ENCODE measurements at regions not wholly inside any gene's neighbourhood (a gene's known extent, or its start where the extent isn't known, plus 50 kb on each side); places are given as distances from the start of the nearest gene placed in this dataset.

DNA sequence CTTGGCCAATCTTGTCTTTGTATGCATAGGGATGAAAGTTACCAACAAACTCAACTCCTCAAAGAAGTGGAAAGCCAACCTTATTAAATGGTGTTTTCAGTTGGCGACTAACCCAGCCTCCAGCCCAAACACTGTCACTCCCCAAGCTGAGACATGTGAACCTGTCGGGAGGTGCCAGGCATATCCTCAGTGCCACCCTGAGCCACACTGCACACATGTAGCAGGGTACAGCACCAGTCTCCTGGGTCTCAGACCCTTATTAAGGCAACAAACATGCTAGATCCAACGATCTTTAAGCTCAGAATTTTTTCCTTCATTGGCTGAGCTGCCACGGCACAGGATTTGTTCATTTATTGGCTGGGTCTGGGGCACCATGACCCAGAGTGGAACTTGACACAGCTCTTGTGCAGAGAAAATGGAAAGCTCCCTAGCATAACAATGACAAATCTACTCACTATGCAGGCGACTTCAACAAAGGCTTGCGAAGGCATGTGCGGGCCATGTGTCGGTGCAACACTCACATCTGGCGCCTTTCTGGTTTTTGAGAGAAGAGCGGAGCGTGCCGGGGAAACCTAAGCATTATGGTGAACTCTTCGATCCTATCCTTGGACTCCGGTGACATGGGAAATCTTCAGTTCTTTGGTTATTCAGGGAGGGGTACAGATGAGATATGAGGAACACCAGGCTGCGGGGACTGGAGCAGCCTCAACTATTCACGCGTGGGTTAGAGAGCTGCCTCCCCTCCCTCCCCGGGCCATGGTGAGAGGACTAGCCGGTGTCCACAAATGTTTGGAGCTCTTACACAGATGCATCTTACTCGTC lies 190.1 kb downstream of the FAM43A start:
- H3K4me1 Mint-ChIP-seq (ENCODE audit: low read depth, unreplicated experiment): peaks cover 15% of the 10 kb centered on the region
- no peak overlapping the region for H3K27ac Mint-ChIP-seq (ENCODE audit: unreplicated experiment)
- no peak for TF ChIP-seq CTCF (IDR thresholded peaks at IDR 0.05; ENCODE audit: unreplicated experiment)
- H3K27me3 Mint-ChIP-seq (ENCODE audit: unreplicated experiment): peaks cover 56% of the 10 kb centered on the region
- no peaks in the 10 kb centered on the region for H3K9me3 Mint-ChIP-seq (ENCODE audit: low read depth, unreplicated experiment)
- CTCF ChIA-PET: interaction anchor here (1.2 kb wide), 1 partner anchor 40 kb away, joined by 3 read pairs; no protein-coding TSS in a partner anchor
- H3K4me3 Mint-ChIP-seq (ENCODE audit: low read depth, unreplicated experiment): no peak overlapping the region
- no peaks in the 10 kb centered on the region for H3K36me3 Mint-ChIP-seq (ENCODE audit: insufficient read depth, unreplicated experiment)
- BruUV-seq (replicated peaks): no TSS peak
- intact Hi-C loops (cut with micrococcal nuclease; ENCODE audit: unreplicated experiment): no loop called here
- DNase-seq: no peak

- H3K27me3 Mint-ChIP-seq (ENCODE audit: unreplicated experiment): peaks cover 60% of the 10 kb centered on the region
- H3K9me3 Mint-ChIP-seq (ENCODE audit: low read depth, unreplicated experiment): no peaks in the 10 kb centered on the region
- no peak overlapping the region for H3K27ac Mint-ChIP-seq (ENCODE audit: unreplicated experiment)
- TF ChIP-seq CTCF (IDR thresholded peaks at IDR 0.05; ENCODE audit: unreplicated experiment): no peak
- no peak for DNase-seq
- H3K4me3 Mint-ChIP-seq (ENCODE audit: low read depth, unreplicated experiment): no peak overlapping the region
- peaks cover 12% of the 10 kb centered on the region for H3K4me1 Mint-ChIP-seq (ENCODE audit: low read depth, unreplicated experiment)
- CTCF ChIA-PET: no interaction called here
- H3K36me3 Mint-ChIP-seq (ENCODE audit: insufficient read depth, unreplicated experiment): no peaks in the 10 kb centered on the region
- intact Hi-C loops (cut with micrococcal nuclease; ENCODE audit: unreplicated experiment): no loop called here
- BruUV-seq (replicated peaks): no TSS peak
Observed at GRCh38 chr3:194876403-194877095, 190.9 kb downstream of the FAM43A start.

GRCh38 chr3:194877291-194878119 lies 191.8 kb downstream of the FAM43A start:
- no peak for DNase-seq
- intact Hi-C loops (cut with micrococcal nuclease; ENCODE audit: unreplicated experiment): no loop called here
- H3K4me1 Mint-ChIP-seq (ENCODE audit: low read depth, unreplicated experiment): peaks cover 2% of the 10 kb centered on the region

More at GRCh38 chr3:194877291-194878119, 191.8 kb downstream of the FAM43A start:
- H3K27me3 Mint-ChIP-seq (ENCODE audit: unreplicated experiment): peaks cover 69% of the 10 kb centered on the region
- H3K4me3 Mint-ChIP-seq (ENCODE audit: low read depth, unreplicated experiment): no peak overlapping the region
- no peak overlapping the region for H3K27ac Mint-ChIP-seq (ENCODE audit: unreplicated experiment)
- no peaks in the 10 kb centered on the region for H3K9me3 Mint-ChIP-seq (ENCODE audit: low read depth, unreplicated experiment)
- TF ChIP-seq CTCF (IDR thresholded peaks at IDR 0.05; ENCODE audit: unreplicated experiment): no peak
- CTCF ChIA-PET: interaction anchor here (1.3 kb wide), 1 partner anchor 10 kb away, joined by 3 read pairs; no protein-coding TSS in a partner anchor
- BruUV-seq (replicated peaks): no TSS peak
- H3K36me3 Mint-ChIP-seq (ENCODE audit: insufficient read depth, unreplicated experiment): no peaks in the 10 kb centered on the region
